ENCODE measurements at regions not wholly inside any gene's neighbourhood (a gene's known extent, or its start where the extent isn't known, plus 50 kb on each side); places are given as distances from the start of the nearest gene placed in this dataset.
A peak's percentile ranks its signal among the peaks of the same experiment; 100 is the strongest.

GRCh38 chr9:134245179-134245578 is 80.8 kb upstream of the RNU6ATAC start:
- Histone ChIP-seq H3K9me3 (replicated peaks in 1 of 3) (peaks cover 0 to 7% (median 0%) of the 10 kb centered on the region in 3 donors), H3K36me3 (replicated peaks in 1 of 2) (no peaks in the 10 kb centered on the region), H3K27ac (no peak overlapping the region), H3K27me3 (no peaks in the 10 kb centered on the region), H3K4me3 (no peak overlapping the region), H3K4me1 (replicated peaks in 1 of 2) (no peaks in the 10 kb centered on the region)
- DNase-seq, result no peak
- WGBS, 4 donors, result 88 to 91% (median 89%) methylated on average over 6 to 11 of the region's 11 CpGs
- intact Hi-C loops (cut with DNase I), result no loop called here
- TF ChIP-seq CTCF (IDR thresholded peaks at IDR 0.05) (no peak), POLR2A (IDR thresholded peaks at IDR 0.05) (no peak)

GRCh38 chr9:134247918-134248631 is 78.2 kb upstream of the RXRA start:
- H3K27me3 ChIP-seq, result no peaks in the 10 kb centered on the region
- TF ChIP-seq POLR2A (IDR thresholded peaks at IDR 0.05), result no peak
- no peak for TF ChIP-seq CTCF (IDR thresholded peaks at IDR 0.05)
- DNase-seq, result no peak
- H3K4me1 ChIP-seq (replicated peaks in 1 of 2), result peaks cover 0 to 8% of the 10 kb centered on the region in 2 donors
- no peaks in the 10 kb centered on the region for H3K36me3 ChIP-seq (replicated peaks in 1 of 2)
- intact Hi-C loops (cut with DNase I), result no loop called here
- peaks cover 0 to 7% (median 0%) of the 10 kb centered on the region in 3 donors for H3K9me3 ChIP-seq (replicated peaks in 1 of 3)
- no peak overlapping the region for H3K27ac ChIP-seq
- WGBS, 4 donors, result 88 to 92% (median 91%) methylated on average over 5 of the region's 5 CpGs
- no peak overlapping the region for H3K4me3 ChIP-seq

GRCh38 chr9:134251296-134252069 is 74.8 kb upstream of the RXRA start:
- Histone ChIP-seq H3K27me3 (no peaks in the 10 kb centered on the region), H3K9me3 (replicated peaks in 1 of 3) (peaks cover 0 to 7% (median 0%) of the 10 kb centered on the region in 3 donors), H3K4me1 (replicated peaks in 1 of 2) (peaks cover 0 to 12% of the 10 kb centered on the region in 2 donors), H3K4me3 (no peak overlapping the region), H3K36me3 (replicated peaks in 1 of 2) (no peaks in the 10 kb centered on the region), H3K27ac (no peak overlapping the region)
- no peak for DNase-seq
- intact Hi-C loops (cut with DNase I), result no loop called here
- TF ChIP-seq CTCF (IDR thresholded peaks at IDR 0.05), result no peak
- no peak for TF ChIP-seq POLR2A (IDR thresholded peaks at IDR 0.05)
- 87 to 93% (median 91%) methylated on average over 21 to 33 of the region's 33 CpGs for WGBS, 4 donors

- intact Hi-C loops (cut with DNase I), result no loop called here
- Histone ChIP-seq H3K9me3 (replicated peaks in 1 of 3) (peaks cover 0 to 7% (median 0%) of the 10 kb centered on the region in 3 donors), H3K4me3 (no peak overlapping the region), H3K27ac (no peak overlapping the region), H3K4me1 (replicated peaks in 1 of 2) (peaks cover 0 to 12% of the 10 kb centered on the region in 2 donors), H3K36me3 (replicated peaks in 1 of 2) (no peaks in the 10 kb centered on the region), H3K27me3 (no peaks in the 10 kb centered on the region)
- WGBS, 4 donors, result 70 to 79% (median 74%) methylated on average over 20 to 23 of the region's 23 CpGs
- TF ChIP-seq CTCF (IDR thresholded peaks at IDR 0.05), result no peak
- no peak for TF ChIP-seq POLR2A (IDR thresholded peaks at IDR 0.05)
- peak in 4 of 7 donors; percentile 46 to 68 (median 57) for DNase-seq
Observed at GRCh38 chr9:134252084-134252830, 74.0 kb upstream of the RXRA start.
